NCI-H1092 treated with DMSO at 0.1 percent for 48 hours (cell line): ENCODE measurements at regions not wholly inside any gene's neighbourhood (a gene's known extent, or its start where the extent isn't known, plus 50 kb on each side); places are given as distances from the start of the nearest gene placed in this dataset.
"Not testable (repeated sequence)": the region's sequence is repeated elsewhere in the genome, so short reads cannot be mapped to it uniquely, and the experiment has no call there.

ENCODE experiments used
- DNase-seq: peaks from one replicate; lab custom pipeline; 2025; lab: John Stamatoyannopoulos, UW

DNA sequence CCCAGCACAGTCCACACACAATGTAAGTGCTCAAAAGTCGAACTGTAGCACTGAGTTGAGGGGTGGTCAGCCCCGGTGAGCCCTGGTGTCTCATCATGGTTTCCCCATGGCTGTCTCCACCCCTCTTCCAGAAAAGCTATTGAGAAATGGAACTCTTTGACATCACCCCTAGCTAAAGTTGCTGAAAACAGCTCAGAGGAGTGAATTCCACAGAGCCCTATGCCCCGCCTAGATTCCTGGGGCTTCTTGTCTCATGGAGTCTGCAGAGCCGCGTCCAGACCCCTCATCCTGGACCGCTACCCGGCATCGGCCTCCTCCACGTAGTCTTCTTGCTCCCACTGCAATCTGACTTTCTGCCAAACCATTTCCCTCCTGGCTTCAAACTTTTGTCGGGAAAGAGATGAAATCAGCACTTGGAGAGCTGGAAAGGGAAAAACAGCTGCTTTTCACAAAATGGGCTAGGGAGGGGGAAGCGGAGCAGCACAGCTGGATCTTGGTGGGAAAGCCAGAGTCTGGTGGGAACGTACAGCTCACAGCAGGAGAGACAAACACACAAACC lies 132.2 kb downstream of the SNX5 start:
- no peak for DNase-seq

GRCh38 chr20:17835934-17836300 lies 132.7 kb downstream of the SNX5 start:
- DNase-seq = no peak

GRCh38 chr20:17835240-17835933 lies 133.2 kb downstream of the SNX5 start:
- no peak for DNase-seq

DNA sequence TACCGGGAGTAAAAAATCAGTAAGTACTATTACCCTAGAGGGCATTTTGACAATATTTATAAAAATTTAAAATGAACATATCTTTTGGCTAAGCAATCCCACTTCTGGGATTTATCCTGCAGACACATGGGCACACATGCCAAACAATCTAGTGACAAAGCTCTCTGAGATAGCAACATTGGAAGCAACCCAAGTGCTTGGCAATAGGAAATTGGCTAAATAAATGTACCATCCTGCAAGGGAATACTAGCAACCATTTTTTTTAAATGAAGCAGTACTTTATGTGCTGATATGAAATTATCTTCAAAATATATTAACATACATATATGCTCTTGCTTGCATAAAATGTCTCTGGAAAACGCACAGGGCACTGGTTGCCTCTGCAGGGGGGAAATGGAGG lies 133.8 kb downstream of the SNX5 start:
- DNase-seq = no peak

DNA sequence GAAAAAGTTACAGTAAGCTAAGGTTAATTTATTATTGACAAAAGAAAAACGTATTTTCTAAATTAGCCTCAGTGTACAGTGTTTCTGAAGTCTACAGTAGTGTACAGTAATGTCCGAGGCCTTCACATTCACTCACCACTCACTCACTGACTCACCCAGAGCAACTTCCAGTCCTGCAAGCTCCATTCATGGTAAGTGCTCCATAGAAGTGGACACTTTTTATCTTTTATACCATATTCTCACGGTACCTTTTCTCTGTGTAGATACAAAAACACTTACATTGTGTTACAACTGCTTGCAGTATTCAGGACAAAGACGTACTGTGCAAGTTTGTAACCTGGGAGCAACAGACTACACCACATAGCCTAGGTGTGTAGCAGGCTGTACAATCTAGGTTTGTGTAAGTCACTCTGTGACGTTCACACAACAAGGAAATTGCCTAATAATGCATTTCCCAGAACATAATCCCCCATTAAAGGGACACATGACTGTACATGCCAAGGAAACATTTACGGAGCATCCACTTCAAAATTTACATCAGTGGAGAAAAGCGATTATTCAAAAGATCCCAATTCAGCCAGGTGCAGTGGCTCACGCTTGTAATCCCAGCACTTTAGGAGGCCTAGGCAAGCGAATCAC lies 133.4 kb downstream of the BANF2 start:
- DNase-seq = no peak

DNA sequence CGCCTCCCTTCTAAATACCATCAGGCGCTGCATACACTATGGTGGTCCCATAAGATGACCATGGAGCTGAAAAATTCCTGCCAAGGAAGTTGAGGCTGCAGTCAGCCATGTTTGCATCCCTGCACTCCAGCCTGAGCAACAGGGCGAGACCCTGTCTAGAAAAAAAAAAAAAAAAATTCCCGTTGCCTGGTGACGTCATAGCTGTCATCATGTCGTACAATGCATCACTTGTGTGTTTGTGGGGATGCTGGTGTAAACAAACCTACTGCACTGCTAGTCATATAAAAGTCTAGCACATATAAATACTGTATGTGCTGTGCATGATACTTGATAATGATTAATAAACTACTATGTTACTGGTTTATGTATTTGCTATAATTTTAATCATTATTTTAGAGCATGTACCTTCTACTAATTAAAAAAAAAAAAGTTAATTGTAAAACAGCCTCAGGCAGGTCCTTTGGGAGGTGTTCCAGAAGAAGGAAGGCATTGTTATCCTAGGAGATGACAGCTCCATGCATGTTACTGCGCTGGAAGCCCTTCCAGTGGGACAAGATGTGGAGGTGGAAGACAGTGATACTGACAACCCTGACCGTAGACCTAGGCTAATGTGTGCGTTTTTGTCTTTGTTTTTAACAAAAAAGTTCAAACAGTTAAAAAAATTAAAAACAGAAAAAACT lies 132.6 kb downstream of the BANF2 start:
- no peak for DNase-seq

DNA sequence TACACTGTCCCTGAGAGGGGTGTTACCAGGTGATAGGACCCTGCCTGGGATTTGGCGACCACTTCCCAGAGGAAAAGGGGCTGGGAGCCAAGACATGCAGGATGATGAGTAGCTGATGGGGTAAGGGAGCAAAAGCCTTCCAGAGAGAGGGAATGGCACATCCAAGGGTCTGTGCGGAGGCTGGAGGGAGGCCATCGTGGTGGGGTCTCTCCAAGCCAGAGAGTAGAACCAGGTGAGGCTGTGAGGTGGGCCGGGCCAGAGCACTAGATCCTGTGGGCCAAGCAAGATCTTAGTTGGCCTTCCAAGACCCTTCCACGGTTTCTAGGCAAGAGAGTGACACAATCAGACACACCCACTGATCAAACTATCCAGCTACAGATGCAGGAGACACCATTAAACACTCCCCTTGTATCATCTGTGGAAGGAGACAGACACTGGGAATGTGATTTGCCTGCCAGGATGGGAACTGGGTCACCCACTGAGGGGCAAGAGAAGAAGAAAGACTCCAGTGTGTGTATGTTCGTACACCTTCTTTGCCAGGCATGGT lies 128.9 kb downstream of the BANF2 start:
- DNase-seq = no peak

- DNase-seq = no peak
These were observed 128.2 kb downstream of the BANF2 start for GRCh38 chr20:17827759-17828559.

GRCh38 chr20:17827079-17827478 lies 127.3 kb downstream of the BANF2 start:
- DNase-seq = no peak

GRCh38 chr20:17825960-17826843 lies 126.4 kb downstream of the BANF2 start:
- no peak for DNase-seq

DNA sequence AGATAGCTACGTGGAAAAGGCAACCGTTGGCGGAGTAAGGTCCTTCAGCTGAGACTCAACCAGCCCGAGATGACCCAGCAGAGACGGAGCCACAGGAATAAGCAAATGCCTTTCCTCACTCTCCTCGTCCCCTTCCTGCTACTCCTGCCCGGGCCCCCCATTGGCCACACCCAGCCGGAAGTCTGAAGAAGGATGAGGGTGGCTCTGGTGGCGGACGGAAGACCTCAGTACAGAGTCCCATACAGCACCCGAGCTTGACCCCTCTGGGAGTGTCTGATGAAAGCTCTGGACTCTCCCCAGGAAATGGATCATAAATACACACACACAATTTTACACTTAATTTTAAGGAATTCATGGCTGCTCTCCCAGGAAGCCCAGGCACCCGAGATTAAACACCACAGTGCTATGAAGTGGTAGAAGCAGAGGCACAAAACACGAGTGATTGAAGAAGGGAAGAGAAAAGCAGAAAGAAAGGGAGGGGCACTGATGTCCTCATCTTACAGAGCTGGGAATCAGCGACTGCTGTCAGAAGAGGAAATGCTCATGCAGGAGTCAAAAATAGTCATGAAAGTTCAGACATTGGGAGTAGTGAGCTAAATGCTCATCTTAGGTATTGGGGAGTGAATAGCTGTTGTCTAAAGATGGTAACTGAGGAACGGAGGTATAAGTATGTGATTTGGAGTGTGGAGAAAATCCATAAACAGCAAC lies 125.6 kb downstream of the BANF2 start:
- DNase-seq = no peak

DNA sequence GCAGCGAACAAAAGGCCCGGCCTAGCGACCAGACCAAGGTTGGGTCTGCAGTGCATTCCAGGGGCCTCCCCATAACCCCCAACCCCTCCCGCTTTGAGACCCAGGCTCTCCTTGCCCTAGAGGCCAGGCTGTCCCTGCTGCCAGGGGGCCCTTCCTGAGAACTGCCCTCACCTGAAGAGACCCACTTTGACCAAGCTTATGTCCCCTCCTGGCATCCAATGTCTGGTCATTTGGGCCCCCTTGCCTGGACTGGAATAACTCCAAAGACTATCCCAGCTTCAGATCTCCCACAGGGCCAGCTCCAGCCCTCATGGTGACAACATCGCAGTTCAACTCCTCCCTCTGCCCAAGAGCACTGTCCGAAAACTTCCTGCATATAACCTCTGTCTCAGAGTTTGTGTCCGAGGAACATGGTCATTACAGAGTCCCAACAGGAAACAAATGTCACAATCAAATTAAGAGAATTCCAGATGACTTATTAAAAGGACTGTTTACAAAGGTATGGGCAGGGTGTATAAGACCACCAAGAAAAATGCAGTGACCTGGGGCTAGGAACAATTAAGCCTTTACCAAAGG lies 125.0 kb downstream of the BANF2 start:
- DNase-seq = no peak

GRCh38 chr20:17823409-17824144 lies 123.8 kb downstream of the BANF2 start:
- no peak for DNase-seq

GRCh38 chr20:17822540-17823408 lies 123.0 kb downstream of the BANF2 start:
- no peak for DNase-seq

DNA sequence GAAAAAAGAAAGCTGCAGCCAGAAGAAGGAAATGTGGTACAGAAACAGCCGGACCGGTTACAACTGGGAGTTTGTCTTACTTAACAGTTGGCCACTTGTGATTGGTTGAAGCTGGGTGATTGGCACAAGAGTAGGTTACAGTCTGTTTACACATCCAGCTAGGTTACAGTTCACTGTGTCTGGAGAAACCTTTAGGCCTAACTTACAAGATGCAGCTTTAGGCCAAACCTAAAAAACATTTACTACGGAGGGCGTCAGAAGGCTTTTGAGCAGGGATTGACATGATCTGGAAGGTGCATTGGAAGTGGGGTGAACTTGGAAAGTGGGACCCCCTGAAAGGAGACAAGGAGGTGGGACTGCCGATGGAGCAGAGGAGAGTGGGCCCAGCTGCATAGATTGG lies 122.3 kb downstream of the BANF2 start:
- DNase-seq = no peak

DNA sequence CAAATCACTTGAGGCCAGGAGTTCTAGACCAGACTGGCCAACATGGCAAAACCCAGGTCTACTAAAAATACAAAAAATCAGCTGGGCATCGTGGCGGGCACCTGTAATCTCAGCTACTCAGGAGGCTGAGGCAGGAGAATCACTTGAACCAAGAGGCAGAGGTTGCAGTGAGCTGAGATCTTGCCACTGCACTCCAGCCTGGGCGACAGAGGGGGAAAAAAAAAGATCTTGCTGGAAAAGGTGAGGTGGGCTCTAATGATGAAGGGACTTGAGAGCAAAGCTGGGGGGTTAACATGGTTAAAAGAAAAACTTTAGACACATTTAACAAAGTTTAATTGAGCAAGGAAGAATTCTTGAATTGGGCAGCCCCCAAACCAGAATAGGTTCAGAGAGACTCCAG lies 121.8 kb downstream of the BANF2 start:
- not testable (repeated sequence) for DNase-seq

- no peak for DNase-seq
These were observed 119.8 kb downstream of the BANF2 start for GRCh38 chr20:17819395-17820093.

GRCh38 chr20:17818187-17818586 lies 118.4 kb downstream of the BANF2 start:
- no peak for DNase-seq
